Caco-2 (cell line): ENCODE measurements at regions not wholly inside any gene's neighbourhood (a gene's known extent, or its start where the extent isn't known, plus 50 kb on each side); places are given as distances from the start of the nearest gene placed in this dataset.
"Not testable (repeated sequence)": the region's sequence is repeated elsewhere in the genome, so short reads cannot be mapped to it uniquely, and the experiment has no call there.

Experiments used
- BruUV-seq: library from RNA; stranded (reverse); fragments of 400-500 nt; replicated peaks from 2 replicates; lab custom pipeline; 2021; lab: Mats Ljungman, UMichigan
- CTCF ChIA-PET: fragments of 300-600 bp; sonication (Branson Sonifier 250); formaldehyde crosslinking; loops from one replicate; lab custom pipeline; 2022; ENCODE audit warnings: antibody characterized with exemption; lab: Charles Lee
- POLR2A ChIA-PET: fragments of 300-600 bp; sonication (Branson Sonifier 250); formaldehyde crosslinking; loops from one replicate; lab custom pipeline; 2022; ENCODE audit warnings: antibody characterized with exemption; lab: Charles Lee
- DNase-seq, 2 experiments: peaks; one replicate each; pipeline versions ENCODE4 v3.0.0 to v3.0.0-alpha.2; 2020 to 2022
- H3K27me3 ChIP-seq: replicated peaks from 2 replicates; pipeline ENCODE4 v1.6.0; 2011; ENCODE audit warnings: low read length; ENCODE audit not compliant: control insufficient read depth, insufficient read depth
- H3K36me3 ChIP-seq: 2 replicates; pipeline ENCODE4 v1.5.1; 2011; ENCODE audit warnings: low read length; ENCODE audit not compliant: control insufficient read depth, insufficient read depth
- H3K4me1 ChIP-seq: fragments of 250-450 bp; sonication (Bioruptor Pico); 2 replicates; pipeline ENCODE4 v1.5.1; 2020; ENCODE audit warnings: mild to moderate bottlenecking
- H3K4me3 ChIP-seq: 2 replicates; pipeline ENCODE4 v1.5.1; 2011; ENCODE audit warnings: low read depth, mild to moderate bottlenecking, control low read depth, low read length
- H3K9me3 ChIP-seq: fragments of 250-450 bp; sonication (Bioruptor Pico); 2 replicates; pipeline ENCODE4 v1.5.1; 2020; ENCODE audit warnings: mild to moderate bottlenecking, moderate library complexity
- H3K27ac Mint-ChIP-seq: one replicate; pipeline ENCODE4 v1.8.0; 2022; ENCODE audit warnings: mixed read lengths; ENCODE audit not compliant: unreplicated experiment
- H3K27me3 Mint-ChIP-seq: one replicate; pipeline ENCODE4 v1.8.0; 2022; ENCODE audit warnings: mixed read lengths; ENCODE audit not compliant: insufficient read depth, unreplicated experiment
- H3K36me3 Mint-ChIP-seq: one replicate; pipeline ENCODE4 v1.8.0; 2022; ENCODE audit warnings: mild to moderate bottlenecking, mixed read lengths; ENCODE audit not compliant: insufficient read depth, unreplicated experiment
- H3K4me1 Mint-ChIP-seq: one replicate; pipeline ENCODE4 v1.8.0; 2022; ENCODE audit warnings: low read depth, mixed read lengths; ENCODE audit not compliant: unreplicated experiment
- H3K4me3 Mint-ChIP-seq: one replicate; pipeline ENCODE4 v1.8.0; 2022; ENCODE audit warnings: mild to moderate bottlenecking, moderate library complexity, mixed read lengths; ENCODE audit not compliant: unreplicated experiment
- H3K9me3 Mint-ChIP-seq: one replicate; pipeline ENCODE4 v1.8.0; 2022; ENCODE audit warnings: mixed read lengths; ENCODE audit not compliant: unreplicated experiment
- intact Hi-C: fragments of 100-400 bp; cut with micrococcal nuclease; formaldehyde crosslinking; loops from one replicate; pipeline ENCODE4 v1.10.0; 2022; ENCODE audit not compliant: unreplicated experiment
- TF ChIP-seq, protein P1 (sequence below), 2 experiments: fragments of 200-600 bp in 1 of 2; IDR thresholded peaks; 1 replicate in 1 of 2; 2 replicates in 1 of 2; pipeline versions ENCODE4 v1.5.1 to v1.8.0; 2011 to 2022; ENCODE audit warnings: antibody characterized with exemption in 1 of 2, control low read depth in 1 of 2, inconsistent platforms in 1 of 2, low read depth in 1 of 2, low read length in 1 of 2, mild to moderate bottlenecking in 1 of 2, moderate library complexity in 1 of 2; ENCODE audit not compliant: insufficient read depth in 1 of 2, severe bottlenecking in 1 of 2, unreplicated experiment in 1 of 2

GRCh38 chr6:2599817-2600216 lies 150.9 kb downstream of the MYLK4 start:
- Histone ChIP-seq H3K36me3 (no peaks in the 10 kb centered on the region), H3K4me1 (no peaks in the 10 kb centered on the region), H3K4me3 (no peak overlapping the region), H3K27me3 (no peaks in the 10 kb centered on the region), H3K9me3 (no peaks in the 10 kb centered on the region)
- no peak overlapping the region for H3K4me3 Mint-ChIP-seq
- no peak for DNase-seq
- no peak overlapping the region for H3K27ac Mint-ChIP-seq
- no peaks in the 10 kb centered on the region for H3K36me3 Mint-ChIP-seq
- intact Hi-C loops: no loop called here
- TF ChIP-seq, protein P1, sequence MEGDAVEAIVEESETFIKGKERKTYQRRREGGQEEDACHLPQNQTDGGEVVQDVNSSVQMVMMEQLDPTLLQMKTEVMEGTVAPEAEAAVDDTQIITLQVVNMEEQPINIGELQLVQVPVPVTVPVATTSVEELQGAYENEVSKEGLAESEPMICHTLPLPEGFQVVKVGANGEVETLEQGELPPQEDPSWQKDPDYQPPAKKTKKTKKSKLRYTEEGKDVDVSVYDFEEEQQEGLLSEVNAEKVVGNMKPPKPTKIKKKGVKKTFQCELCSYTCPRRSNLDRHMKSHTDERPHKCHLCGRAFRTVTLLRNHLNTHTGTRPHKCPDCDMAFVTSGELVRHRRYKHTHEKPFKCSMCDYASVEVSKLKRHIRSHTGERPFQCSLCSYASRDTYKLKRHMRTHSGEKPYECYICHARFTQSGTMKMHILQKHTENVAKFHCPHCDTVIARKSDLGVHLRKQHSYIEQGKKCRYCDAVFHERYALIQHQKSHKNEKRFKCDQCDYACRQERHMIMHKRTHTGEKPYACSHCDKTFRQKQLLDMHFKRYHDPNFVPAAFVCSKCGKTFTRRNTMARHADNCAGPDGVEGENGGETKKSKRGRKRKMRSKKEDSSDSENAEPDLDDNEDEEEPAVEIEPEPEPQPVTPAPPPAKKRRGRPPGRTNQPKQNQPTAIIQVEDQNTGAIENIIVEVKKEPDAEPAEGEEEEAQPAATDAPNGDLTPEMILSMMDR (IDR thresholded peaks at IDR 0.05; ENCODE audit: insufficient read depth in 1 of 2, low read depth in 1 of 2, low read length in 1 of 2, severe bottlenecking in 1 of 2, unreplicated experiment in 1 of 2): no peak
- peaks cover 3% of the 10 kb centered on the region for H3K4me1 Mint-ChIP-seq
- no peaks in the 10 kb centered on the region for H3K27me3 Mint-ChIP-seq
- no peaks in the 10 kb centered on the region for H3K9me3 Mint-ChIP-seq
- POLR2A ChIA-PET: no interaction called here
- CTCF ChIA-PET: no interaction called here
- no TSS peak for BruUV-seq

- ChIA-PET POLR2A (no interaction called here), CTCF (interaction anchor here (0.7 kb wide), 1 partner anchor 62 kb away, joined by 3 read pairs; no protein-coding TSS in a partner anchor)
- no peaks in the 10 kb centered on the region for H3K9me3 ChIP-seq
- DNase-seq: no peak
- no peaks in the 10 kb centered on the region for H3K36me3 ChIP-seq
- Mint-ChIP-seq H3K27me3 (no peaks in the 10 kb centered on the region), H3K36me3 (no peaks in the 10 kb centered on the region), H3K4me3 (no peak overlapping the region), H3K27ac (no peak overlapping the region), H3K9me3 (no peaks in the 10 kb centered on the region), H3K4me1 (no peaks in the 10 kb centered on the region)
- no peaks in the 10 kb centered on the region for H3K27me3 ChIP-seq
- intact Hi-C loops: no loop called here
- BruUV-seq: no TSS peak
- TF ChIP-seq, protein P1 (IDR thresholded peaks at IDR 0.05; ENCODE audit: insufficient read depth in 1 of 2, low read depth in 1 of 2, low read length in 1 of 2, severe bottlenecking in 1 of 2, unreplicated experiment in 1 of 2): no peak
- no peak overlapping the region for H3K4me3 ChIP-seq
- no peaks in the 10 kb centered on the region for H3K4me1 ChIP-seq
Measured at GRCh38 chr6:2598867-2599266, 151.9 kb downstream of the MYLK4 start.

DNA sequence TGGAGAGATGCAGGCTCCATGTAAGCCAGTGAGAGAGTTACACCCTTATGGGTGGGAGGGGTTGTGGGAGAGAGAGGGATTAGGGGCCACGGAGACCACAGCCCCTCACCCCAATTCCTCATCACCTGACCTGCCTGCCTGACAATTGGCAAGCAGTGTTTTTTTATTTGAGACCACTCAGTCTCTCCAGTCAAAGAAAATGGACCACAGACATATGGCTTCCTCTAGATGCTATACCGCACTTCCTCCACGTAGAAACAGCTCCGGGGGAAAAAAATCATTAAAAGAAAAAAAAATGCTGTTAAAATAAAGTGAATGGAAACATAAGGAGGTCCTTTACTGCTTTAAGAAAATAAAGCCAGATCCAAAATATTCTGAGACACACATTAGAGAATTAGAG lies 152.7 kb downstream of the MYLK4 start:
- TF ChIP-seq, protein P1 (IDR thresholded peaks at IDR 0.05; ENCODE audit: insufficient read depth in 1 of 2, low read depth in 1 of 2, low read length in 1 of 2, severe bottlenecking in 1 of 2, unreplicated experiment in 1 of 2): no peak

GRCh38 chr6:2597457-2597856 lies 153.3 kb downstream of the MYLK4 start:
- H3K4me3 ChIP-seq, CTCF ChIA-PET, H3K27ac Mint-ChIP-seq, H3K9me3 ChIP-seq, H3K9me3 Mint-ChIP-seq, BruUV-seq, DNase-seq, H3K36me3 ChIP-seq, H3K27me3 Mint-ChIP-seq, H3K27me3 ChIP-seq, H3K4me3 Mint-ChIP-seq, H3K36me3 Mint-ChIP-seq, H3K4me1 ChIP-seq, intact Hi-C loops, H3K4me1 Mint-ChIP-seq, POLR2A ChIA-PET: not testable (repeated sequence)

More for the DNA sequence above, 152.7 kb downstream of the MYLK4 start:
- intact Hi-C loops: no loop called here
- no peaks in the 10 kb centered on the region for H3K27me3 ChIP-seq
- H3K9me3 Mint-ChIP-seq: no peaks in the 10 kb centered on the region
- H3K9me3 ChIP-seq: no peaks in the 10 kb centered on the region
- H3K4me3 Mint-ChIP-seq: no peak overlapping the region
- ChIA-PET CTCF (no interaction called here), POLR2A (no interaction called here)
- no TSS peak for BruUV-seq
- no peaks in the 10 kb centered on the region for H3K27me3 Mint-ChIP-seq
- no peaks in the 10 kb centered on the region for H3K4me1 ChIP-seq
- no peaks in the 10 kb centered on the region for H3K36me3 Mint-ChIP-seq
- H3K4me1 Mint-ChIP-seq: no peaks in the 10 kb centered on the region
- H3K4me3 ChIP-seq: no peak overlapping the region
- H3K27ac Mint-ChIP-seq: no peak overlapping the region
- no peak for DNase-seq
- no peaks in the 10 kb centered on the region for H3K36me3 ChIP-seq
